ENCODE measurements at regions not wholly inside any gene's neighbourhood (a gene's known extent, or its start where the extent isn't known, plus 50 kb on each side); places are given as distances from the start of the nearest gene placed in this dataset.

DNA sequence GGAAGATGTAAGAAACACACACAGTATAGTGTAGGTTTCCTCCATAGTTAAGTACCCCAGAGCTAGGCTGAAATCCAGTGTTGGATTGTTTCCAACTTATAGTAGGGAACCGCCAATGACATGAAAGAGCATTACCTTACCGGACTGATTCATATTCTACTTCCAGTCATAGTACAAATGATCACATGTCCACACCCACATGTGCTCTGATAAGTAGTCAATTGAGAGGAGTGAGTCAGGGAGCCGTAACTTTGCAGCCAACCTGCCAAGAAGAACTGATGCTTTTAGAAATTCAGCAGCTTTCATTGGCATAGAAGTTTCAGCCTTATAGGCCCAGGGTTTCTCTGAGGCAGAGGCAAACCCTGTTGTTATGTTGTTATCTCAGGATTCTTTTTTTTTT is 240.6 kb downstream of the ETS1 start:
- Histone ChIP-seq H3K4me1 (ENCODE audit: low read length) (peaks cover 26% of the 10 kb centered on the region), H4K20me1 (ENCODE audit: insufficient read depth, low read length) (no peaks in the 10 kb centered on the region), H3K27ac (ENCODE audit: low read length) (no peak overlapping the region), H3K36me3 (replicated peaks; ENCODE audit: low read depth, low read length) (no peaks in the 10 kb centered on the region), H3K9ac (ENCODE audit: low read length) (no peak overlapping the region), H3K79me2 (ENCODE audit: low read length) (no peaks in the 10 kb centered on the region), H3K9me3 (ENCODE audit: insufficient read depth, low read length) (no peaks in the 10 kb centered on the region), H3K4me3 (ENCODE audit: low read length) (no peak overlapping the region), H3K27me3 (ENCODE audit: low read depth, low read length) (no peaks in the 10 kb centered on the region), H3K4me2 (ENCODE audit: low read length) (no peak overlapping the region), H2AFZ (ENCODE audit: low read depth, low read length) (no peak overlapping the region)
- TF ChIP-seq, protein P1, sequence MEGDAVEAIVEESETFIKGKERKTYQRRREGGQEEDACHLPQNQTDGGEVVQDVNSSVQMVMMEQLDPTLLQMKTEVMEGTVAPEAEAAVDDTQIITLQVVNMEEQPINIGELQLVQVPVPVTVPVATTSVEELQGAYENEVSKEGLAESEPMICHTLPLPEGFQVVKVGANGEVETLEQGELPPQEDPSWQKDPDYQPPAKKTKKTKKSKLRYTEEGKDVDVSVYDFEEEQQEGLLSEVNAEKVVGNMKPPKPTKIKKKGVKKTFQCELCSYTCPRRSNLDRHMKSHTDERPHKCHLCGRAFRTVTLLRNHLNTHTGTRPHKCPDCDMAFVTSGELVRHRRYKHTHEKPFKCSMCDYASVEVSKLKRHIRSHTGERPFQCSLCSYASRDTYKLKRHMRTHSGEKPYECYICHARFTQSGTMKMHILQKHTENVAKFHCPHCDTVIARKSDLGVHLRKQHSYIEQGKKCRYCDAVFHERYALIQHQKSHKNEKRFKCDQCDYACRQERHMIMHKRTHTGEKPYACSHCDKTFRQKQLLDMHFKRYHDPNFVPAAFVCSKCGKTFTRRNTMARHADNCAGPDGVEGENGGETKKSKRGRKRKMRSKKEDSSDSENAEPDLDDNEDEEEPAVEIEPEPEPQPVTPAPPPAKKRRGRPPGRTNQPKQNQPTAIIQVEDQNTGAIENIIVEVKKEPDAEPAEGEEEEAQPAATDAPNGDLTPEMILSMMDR (IDR thresholded peaks at IDR 0.05; ENCODE audit: low read depth, low read length): no peak
- no peak for TF ChIP-seq EZH2phosphoT487 (IDR thresholded peaks at IDR 0.05; ENCODE audit: low read depth)

DNA sequence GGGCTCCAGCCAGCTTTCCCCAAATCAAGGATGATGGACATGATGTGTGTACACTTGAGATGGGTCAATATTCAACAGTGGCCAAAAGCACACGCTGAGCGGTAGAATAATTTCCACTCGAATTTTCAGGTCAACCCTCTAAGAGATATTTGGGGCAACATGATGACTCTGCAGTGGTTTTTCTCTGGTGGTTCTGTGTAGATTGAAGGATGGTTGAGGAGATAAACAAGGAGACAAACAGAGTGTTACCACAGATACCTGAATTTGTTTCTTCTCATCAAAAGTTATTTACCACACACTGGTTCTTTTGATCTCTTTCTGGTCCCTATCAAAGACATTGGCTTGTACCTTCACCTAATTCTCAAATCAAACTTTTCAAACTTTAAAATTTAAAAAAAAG is 242.0 kb downstream of the ETS1 start:
- Histone ChIP-seq H3K36me3 (replicated peaks; ENCODE audit: low read depth, low read length) (no peaks in the 10 kb centered on the region), H3K4me1 (ENCODE audit: low read length) (peaks cover 31% of the 10 kb centered on the region), H3K4me2 (ENCODE audit: low read length) (no peak overlapping the region), H3K4me3 (ENCODE audit: low read length) (no peak overlapping the region), H4K20me1 (ENCODE audit: insufficient read depth, low read length) (no peaks in the 10 kb centered on the region), H3K27me3 (ENCODE audit: low read depth, low read length) (no peaks in the 10 kb centered on the region), H3K27ac (ENCODE audit: low read length) (no peak overlapping the region), H3K9me3 (ENCODE audit: insufficient read depth, low read length) (no peaks in the 10 kb centered on the region), H3K9ac (ENCODE audit: low read length) (no peak overlapping the region), H3K79me2 (ENCODE audit: low read length) (no peaks in the 10 kb centered on the region), H2AFZ (ENCODE audit: low read depth, low read length) (no peak overlapping the region)
- no peak for TF ChIP-seq EZH2phosphoT487 (IDR thresholded peaks at IDR 0.05; ENCODE audit: low read depth)
- TF ChIP-seq, protein P1 (IDR thresholded peaks at IDR 0.05; ENCODE audit: low read depth, low read length): no peak

DNA sequence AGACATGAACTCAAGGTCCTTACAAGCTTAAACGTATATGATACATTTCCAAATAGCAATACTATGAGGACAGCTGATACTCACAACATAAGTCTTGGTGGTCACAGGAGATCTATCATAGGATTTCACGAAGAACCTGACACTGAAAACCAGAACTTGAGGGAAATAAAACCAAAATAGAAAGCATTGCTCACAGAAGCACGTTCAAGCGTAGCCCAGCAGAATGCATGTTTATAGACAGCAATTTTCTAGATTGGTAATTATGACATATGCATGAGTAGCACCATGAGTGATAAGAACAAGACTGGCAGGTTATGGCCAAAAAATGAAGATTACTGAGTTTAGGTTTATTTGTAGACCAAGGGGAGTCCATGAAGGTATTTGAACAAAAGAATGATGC is 243.5 kb downstream of the ETS1 start:
- H3K4me2 ChIP-seq (ENCODE audit: low read length): peak overlapping the region; percentile 55
- no peak overlapping the region for H3K27ac ChIP-seq (ENCODE audit: low read length)

GRCh38 chr11:128343135-128343514 is 244.2 kb downstream of the ETS1 start:
- Histone ChIP-seq H3K27me3 (ENCODE audit: low read depth, low read length) (no peaks in the 10 kb centered on the region), H3K79me2 (ENCODE audit: low read length) (no peaks in the 10 kb centered on the region), H3K4me3 (ENCODE audit: low read length) (0 out of 2 replicates have a peak overlapping the region, but pooled peaks have one; percentile 7), H3K36me3 (replicated peaks; ENCODE audit: low read depth, low read length) (no peaks in the 10 kb centered on the region), H3K27ac (ENCODE audit: low read length) (peak overlapping the region; percentile 55), H3K9ac (ENCODE audit: low read length) (peak overlapping the region; percentile 42), H3K4me1 (ENCODE audit: low read length) (peaks cover 31% of the 10 kb centered on the region), H3K9me3 (ENCODE audit: insufficient read depth, low read length) (no peaks in the 10 kb centered on the region), H4K20me1 (ENCODE audit: insufficient read depth, low read length) (no peaks in the 10 kb centered on the region), H3K4me2 (ENCODE audit: low read length) (peak overlapping the region; percentile 55), H2AFZ (ENCODE audit: low read depth, low read length) (peak overlapping the region; percentile 81)
- TF ChIP-seq EZH2phosphoT487 (IDR thresholded peaks at IDR 0.05; ENCODE audit: low read depth): no peak
- TF ChIP-seq, protein P1 (IDR thresholded peaks at IDR 0.05; ENCODE audit: low read depth, low read length): no peak

More for the DNA sequence above, 243.5 kb downstream of the ETS1 start:
- no peak for TF ChIP-seq EZH2phosphoT487 (IDR thresholded peaks at IDR 0.05; ENCODE audit: low read depth)
- TF ChIP-seq, protein P1 (IDR thresholded peaks at IDR 0.05; ENCODE audit: low read depth, low read length): no peak
- Histone ChIP-seq H2AFZ (ENCODE audit: low read depth, low read length) (no peak overlapping the region), H3K4me1 (ENCODE audit: low read length) (peaks cover 31% of the 10 kb centered on the region), H3K4me3 (ENCODE audit: low read length) (no peak overlapping the region), H3K9ac (ENCODE audit: low read length) (no peak overlapping the region), H3K79me2 (ENCODE audit: low read length) (no peaks in the 10 kb centered on the region), H3K27me3 (ENCODE audit: low read depth, low read length) (no peaks in the 10 kb centered on the region), H3K36me3 (replicated peaks; ENCODE audit: low read depth, low read length) (no peaks in the 10 kb centered on the region), H4K20me1 (ENCODE audit: insufficient read depth, low read length) (no peaks in the 10 kb centered on the region), H3K9me3 (ENCODE audit: insufficient read depth, low read length) (no peaks in the 10 kb centered on the region)

Measured in OCI-LY3 (cell line).